ENCODE measurements at regions not wholly inside any gene's neighbourhood (a gene's known extent, or its start where the extent isn't known, plus 50 kb on each side); places are given as distances from the start of the nearest gene placed in this dataset.

DNA sequence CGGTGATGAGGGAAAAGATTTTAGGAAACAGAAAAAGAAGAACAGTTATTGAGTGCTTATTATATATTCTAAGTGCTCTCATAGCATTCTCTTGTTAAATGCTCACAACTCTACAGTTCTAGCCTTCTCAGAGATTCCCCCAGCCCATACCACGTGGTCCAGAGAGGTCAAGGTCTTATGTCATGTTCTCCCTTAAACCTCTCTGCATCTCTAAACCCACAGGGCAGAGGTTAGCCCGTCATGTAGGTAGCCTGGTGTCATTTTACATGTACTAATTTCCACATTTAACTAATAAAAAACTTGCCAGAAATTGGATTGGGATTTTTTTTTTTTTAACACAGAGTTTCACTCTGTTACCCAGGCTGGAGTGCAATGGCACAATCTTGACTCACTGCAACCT lies 178.0 kb downstream of the CEMIP2 start:
- no peak for DNase-seq (ENCODE audit: low read depth)
- H3K4me3 ChIP-seq (ENCODE audit: low read depth, low read length) = no peak overlapping the region
- TF ChIP-seq CTCF (IDR thresholded peaks at IDR 0.05; ENCODE audit: insufficient read depth, low read depth, low read length) = no peak

GRCh38 chr9:71589612-71590011 lies 178.7 kb downstream of the CEMIP2 start:
- no peak for DNase-seq (ENCODE audit: low read depth)

GRCh38 chr9:71587576-71588362 lies 180.5 kb downstream of the CEMIP2 start:
- DNase-seq (ENCODE audit: low read depth) = no peak
- TF ChIP-seq CTCF (IDR thresholded peaks at IDR 0.05; ENCODE audit: insufficient read depth, low read depth, low read length) = no peak
- H3K4me3 ChIP-seq (ENCODE audit: low read depth, low read length) = no peak overlapping the region

More at GRCh38 chr9:71589612-71590011, 178.7 kb downstream of the CEMIP2 start:
- TF ChIP-seq CTCF (IDR thresholded peaks at IDR 0.05; ENCODE audit: insufficient read depth, low read depth, low read length) = no peak
- H3K4me3 ChIP-seq (ENCODE audit: low read depth, low read length) = no peak overlapping the region

DNA sequence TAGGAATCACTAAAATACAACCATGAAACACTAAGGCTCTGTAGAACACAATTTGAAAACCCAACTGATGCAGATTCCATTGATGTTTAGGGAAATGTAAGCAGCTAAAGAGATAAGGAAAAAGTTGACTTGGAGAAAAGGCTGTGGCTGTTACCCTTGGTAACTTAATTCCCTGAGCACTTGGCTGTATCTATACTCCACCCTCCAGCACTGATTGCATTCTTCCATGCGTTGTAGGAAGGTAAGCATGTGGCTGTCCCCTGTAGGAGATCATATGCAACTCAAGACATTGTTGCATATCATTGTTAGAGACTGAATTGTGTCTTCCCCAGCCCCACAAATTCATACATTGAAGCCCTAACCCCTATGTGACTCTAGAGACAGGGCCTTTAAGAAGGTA lies 184.5 kb downstream of the CEMIP2 start:
- no peak for DNase-seq (ENCODE audit: low read depth)
- H3K4me3 ChIP-seq (ENCODE audit: low read depth, low read length) = no peak overlapping the region
- TF ChIP-seq CTCF (IDR thresholded peaks at IDR 0.05; ENCODE audit: insufficient read depth, low read depth, low read length) = no peak

DNA sequence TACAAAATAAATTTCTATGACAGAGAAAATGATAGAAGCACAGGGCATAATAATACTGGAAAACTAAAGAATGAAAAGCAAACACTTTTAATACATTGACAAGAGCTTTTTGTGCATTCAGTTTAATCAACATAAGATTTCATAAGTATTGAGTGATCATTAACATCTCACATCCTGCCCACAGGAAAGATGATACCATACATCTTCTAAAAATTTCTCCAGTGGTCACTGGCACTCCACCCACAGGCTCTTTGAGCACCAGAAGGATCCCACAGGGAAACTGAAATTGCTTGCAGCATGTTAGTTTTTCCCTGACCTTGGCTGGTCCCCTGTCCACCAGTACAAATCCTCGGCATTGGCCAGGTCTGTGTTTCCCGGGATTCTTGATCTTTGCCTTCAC lies 186.0 kb downstream of the CEMIP2 start:
- no peak for TF ChIP-seq CTCF (IDR thresholded peaks at IDR 0.05; ENCODE audit: insufficient read depth, low read depth, low read length)
- no peak for DNase-seq (ENCODE audit: low read depth)
- no peak overlapping the region for H3K4me3 ChIP-seq (ENCODE audit: low read depth, low read length)

- H3K4me3 ChIP-seq (ENCODE audit: low read depth, low read length) = no peak overlapping the region
- no peak for DNase-seq (ENCODE audit: low read depth)
- no peak for TF ChIP-seq CTCF (IDR thresholded peaks at IDR 0.05; ENCODE audit: insufficient read depth, low read depth, low read length)
These were observed 187.2 kb downstream of the CEMIP2 start for GRCh38 chr9:71581101-71581500.

DNA sequence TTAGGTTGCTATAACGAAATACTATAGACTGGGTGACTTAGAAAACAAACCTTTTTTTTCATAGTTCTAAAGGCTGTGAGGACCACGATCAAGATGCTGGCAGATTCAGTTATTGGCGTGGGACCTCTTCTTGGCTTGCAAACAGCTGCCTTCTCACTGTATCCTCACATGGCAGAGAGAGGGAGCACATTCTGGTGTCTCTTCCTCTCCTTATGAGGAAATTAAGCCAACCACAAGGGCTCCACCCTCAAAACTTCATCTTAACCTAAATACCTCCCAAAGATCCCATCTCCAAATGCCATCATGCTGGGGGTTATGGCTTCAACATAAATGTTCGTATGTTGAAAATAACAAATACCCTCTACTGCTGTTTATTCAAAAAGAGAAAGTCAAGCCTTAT lies 197.1 kb downstream of the CEMIP2 start:
- no peak overlapping the region for H3K4me3 ChIP-seq (ENCODE audit: low read depth, low read length)
- no peak for TF ChIP-seq CTCF (IDR thresholded peaks at IDR 0.05; ENCODE audit: insufficient read depth, low read depth, low read length)
- DNase-seq (ENCODE audit: low read depth) = no peak
